ENCODE measurements at regions not wholly inside any gene's neighbourhood (a gene's known extent, or its start where the extent isn't known, plus 50 kb on each side); places are given as distances from the start of the nearest gene placed in this dataset.

DNA sequence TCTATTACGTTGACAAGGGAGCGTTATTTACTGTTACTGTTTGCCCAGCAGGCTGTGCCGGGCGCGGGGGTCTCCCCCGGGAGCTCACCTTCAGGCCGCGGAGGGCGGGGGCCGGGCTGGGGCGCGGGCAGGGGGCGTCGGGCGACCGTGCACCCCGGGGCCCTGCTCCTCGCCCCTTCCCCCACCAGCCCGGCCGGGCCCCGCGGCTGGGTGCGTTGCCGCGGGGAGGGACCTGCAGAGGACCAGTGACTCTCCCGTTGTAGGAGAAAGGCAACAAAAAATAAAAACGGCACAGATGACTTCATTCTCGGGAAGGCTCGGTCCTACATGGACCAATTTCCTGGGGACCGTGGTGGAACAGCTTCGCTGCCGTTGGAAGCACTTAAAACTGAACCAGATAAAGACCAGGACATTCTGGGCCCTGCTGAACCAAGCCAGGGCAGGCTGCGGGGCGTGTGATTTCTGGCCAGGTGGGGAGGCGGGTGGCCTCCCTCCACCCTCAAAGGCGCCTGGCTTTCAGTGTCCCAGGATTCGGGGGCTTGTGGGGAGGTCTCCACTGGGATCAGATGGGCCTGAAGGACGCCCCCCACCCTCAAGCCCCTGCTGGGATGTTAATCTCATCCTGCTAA lies 57.4 kb downstream of the IGLL1 start:
- peak; percentile 18 for DNase-seq (ENCODE audit: low read depth, low spot score)
- in situ Hi-C loops (cut with HindIII; ENCODE audit: low sequenced_read_pairs), result no loop called here
- TF ChIP-seq, protein P1, sequence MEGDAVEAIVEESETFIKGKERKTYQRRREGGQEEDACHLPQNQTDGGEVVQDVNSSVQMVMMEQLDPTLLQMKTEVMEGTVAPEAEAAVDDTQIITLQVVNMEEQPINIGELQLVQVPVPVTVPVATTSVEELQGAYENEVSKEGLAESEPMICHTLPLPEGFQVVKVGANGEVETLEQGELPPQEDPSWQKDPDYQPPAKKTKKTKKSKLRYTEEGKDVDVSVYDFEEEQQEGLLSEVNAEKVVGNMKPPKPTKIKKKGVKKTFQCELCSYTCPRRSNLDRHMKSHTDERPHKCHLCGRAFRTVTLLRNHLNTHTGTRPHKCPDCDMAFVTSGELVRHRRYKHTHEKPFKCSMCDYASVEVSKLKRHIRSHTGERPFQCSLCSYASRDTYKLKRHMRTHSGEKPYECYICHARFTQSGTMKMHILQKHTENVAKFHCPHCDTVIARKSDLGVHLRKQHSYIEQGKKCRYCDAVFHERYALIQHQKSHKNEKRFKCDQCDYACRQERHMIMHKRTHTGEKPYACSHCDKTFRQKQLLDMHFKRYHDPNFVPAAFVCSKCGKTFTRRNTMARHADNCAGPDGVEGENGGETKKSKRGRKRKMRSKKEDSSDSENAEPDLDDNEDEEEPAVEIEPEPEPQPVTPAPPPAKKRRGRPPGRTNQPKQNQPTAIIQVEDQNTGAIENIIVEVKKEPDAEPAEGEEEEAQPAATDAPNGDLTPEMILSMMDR (IDR thresholded peaks at IDR 0.05; ENCODE audit: low read depth, low read length), result no peak
- no peak overlapping the region for H3K4me3 ChIP-seq (ENCODE audit: low read depth, low read length)

DNA sequence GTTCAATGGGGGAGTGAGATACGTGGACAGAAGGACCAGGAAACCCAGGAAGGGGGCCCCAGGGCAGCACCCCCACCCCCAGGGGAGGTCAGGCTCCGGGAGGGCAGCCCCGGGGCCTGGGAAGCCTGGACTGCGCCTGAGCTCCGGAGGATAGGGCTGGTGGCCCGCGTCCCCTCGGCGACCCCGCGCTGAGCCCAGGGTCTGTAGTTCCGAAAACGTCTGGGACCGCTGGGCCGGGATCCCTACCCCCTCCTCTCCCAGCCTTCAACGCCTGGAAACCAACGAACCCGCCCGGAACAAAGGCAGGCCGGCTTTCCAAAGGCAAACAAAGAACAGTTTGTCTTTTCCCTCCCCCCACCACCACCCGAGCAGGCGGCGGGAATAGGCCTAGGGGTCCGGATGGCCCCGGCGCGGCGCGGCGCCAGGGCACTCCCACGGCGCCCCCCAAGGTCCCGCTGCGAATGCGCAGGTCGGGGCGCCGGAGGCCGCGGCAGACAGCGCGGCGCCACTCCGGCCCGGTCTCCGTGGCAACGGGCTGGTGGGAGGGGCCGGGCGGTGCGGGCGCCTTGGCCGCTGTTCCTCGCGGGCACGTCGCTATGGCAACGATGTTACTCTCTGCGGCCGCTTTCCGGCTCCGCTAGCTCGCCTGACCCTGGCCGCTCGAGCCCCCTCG lies 58.5 kb downstream of the IGLL1 start:
- H3K4me3 ChIP-seq (ENCODE audit: low read depth, low read length), result peak overlapping the region; percentile 22
- peak; percentile 93 for DNase-seq (ENCODE audit: low read depth, low spot score)
- in situ Hi-C loops (cut with HindIII; ENCODE audit: low sequenced_read_pairs), result no loop called here
- TF ChIP-seq, protein P1 (IDR thresholded peaks at IDR 0.05; ENCODE audit: low read depth, low read length), result no peak

DNA sequence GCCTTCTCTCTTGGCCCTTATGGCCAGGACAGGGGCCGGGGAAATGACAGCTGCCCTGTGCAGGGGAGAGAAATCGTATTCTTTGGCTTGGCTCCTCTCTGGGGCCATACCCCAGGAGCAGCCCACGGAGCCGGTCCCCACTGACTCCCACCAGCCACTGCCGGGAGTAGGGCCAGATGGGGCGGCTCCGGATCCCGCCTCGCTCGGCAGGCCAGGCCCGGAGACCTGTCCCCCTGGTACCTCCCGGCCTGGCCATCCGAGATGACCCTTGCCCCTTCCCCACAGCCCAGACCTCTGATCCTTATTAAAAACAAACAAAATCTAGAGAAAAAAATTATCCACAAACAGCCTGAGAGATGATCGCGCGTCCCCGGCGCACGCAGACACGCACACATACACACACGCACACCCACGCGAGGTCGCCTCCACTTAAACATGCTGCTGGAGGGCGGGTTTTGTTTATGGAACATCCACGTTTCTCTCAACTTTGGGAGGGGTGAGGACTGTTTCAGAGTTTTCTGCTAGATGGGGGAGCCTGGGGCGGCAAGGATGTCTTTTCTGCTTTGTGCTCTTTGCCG lies 59.1 kb downstream of the IGLL1 start:
- H3K4me3 ChIP-seq (ENCODE audit: low read depth, low read length), result peak overlapping the region; percentile 22
- DNase-seq (ENCODE audit: low read depth, low spot score), result peak; percentile 46
- in situ Hi-C loops (cut with HindIII; ENCODE audit: low sequenced_read_pairs), result no loop called here
- TF ChIP-seq, protein P1 (IDR thresholded peaks at IDR 0.05; ENCODE audit: low read depth, low read length), result no peak

DNA sequence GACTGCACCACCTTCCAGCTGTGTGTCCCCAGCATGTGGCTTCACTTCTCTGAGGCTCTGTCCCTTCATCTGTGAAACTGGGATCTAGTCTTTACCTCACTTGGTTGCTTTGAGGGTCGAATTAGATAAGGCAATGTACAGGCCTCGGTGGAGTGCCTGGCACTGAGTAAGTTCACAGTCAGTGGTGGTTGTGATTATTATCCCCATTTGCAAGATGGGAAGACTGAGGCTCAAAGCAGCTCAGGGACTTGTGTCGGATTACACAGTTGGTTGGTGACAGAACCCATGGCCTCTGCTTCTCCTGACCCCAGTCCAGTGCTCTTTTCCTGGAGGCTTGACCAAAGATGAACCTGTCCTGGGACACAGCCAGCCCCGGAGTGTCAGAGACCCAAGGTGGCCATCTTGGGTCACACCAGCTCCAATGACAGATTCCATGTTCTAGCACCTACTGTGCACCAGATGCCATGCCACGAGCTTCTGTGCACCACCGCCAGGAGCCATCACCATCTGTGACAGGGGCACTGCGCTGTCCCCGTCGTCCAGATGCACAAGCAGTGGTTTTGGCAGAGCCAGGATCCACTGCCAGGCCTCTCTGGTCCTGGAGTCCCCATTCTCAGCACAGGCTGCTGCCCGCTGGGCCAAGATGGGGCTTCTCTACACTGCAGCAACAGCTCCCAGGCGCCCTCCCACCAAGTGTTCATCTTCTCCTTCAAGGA lies 60.5 kb downstream of the IGLL1 start:
- no peak overlapping the region for H3K4me3 ChIP-seq (ENCODE audit: low read depth, low read length)
- no peak for DNase-seq (ENCODE audit: low read depth, low spot score)
- TF ChIP-seq, protein P1 (IDR thresholded peaks at IDR 0.05; ENCODE audit: low read depth, low read length), result no peak
- in situ Hi-C loops (cut with HindIII; ENCODE audit: low sequenced_read_pairs), result no loop called here

DNA sequence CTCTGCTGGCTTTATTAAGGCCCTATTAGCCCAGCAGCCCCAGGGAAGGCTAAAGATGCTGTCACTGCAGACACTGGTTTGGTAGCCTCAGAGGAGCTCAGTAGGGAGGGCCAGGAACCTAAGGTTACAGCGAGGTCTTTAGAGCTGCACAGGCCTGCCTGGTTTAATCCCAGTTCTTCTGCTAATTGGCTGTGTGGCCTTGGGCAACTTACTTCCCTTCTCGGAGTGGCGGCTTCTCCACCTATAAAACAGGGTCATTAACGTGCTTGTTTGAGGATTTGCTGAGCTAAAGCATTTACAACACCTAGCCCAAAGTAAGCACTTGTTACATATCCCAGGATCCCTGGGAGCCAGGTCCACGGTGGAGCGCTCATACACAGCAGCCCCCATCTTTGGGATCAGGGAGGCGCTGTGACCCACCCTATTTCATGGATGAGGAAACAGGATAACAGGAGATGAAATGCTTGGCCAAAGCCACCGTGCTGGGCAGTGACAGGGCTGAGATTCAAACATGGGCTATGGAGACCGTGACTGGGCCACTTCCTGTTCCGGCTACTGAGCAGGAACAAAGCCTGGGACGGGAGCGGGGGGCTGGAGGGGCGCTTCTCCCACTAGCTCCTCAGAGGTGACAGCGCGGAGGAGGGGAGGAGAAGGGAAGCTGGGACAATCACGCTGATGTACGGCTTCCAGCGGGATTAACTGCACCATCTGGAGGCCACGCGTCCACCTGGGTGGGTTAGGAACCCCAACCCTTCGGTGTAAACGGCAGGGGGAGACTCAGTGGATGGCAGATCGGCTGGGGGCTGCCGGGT lies 61.5 kb downstream of the IGLL1 start:
- H3K4me3 ChIP-seq (ENCODE audit: low read depth, low read length), result no peak overlapping the region
- TF ChIP-seq, protein P1 (IDR thresholded peaks at IDR 0.05; ENCODE audit: low read depth, low read length), result no peak
- DNase-seq (ENCODE audit: low read depth, low spot score), result no peak
- in situ Hi-C loops (cut with HindIII; ENCODE audit: low sequenced_read_pairs), result no loop called here
